SU-DHL-6 (cell line): ENCODE measurements at regions not wholly inside any gene's neighbourhood (a gene's known extent, or its start where the extent isn't known, plus 50 kb on each side); places are given as distances from the start of the nearest gene placed in this dataset.

ENCODE experiments used
- CTCF ChIP-seq: fragments of 200-600 bp; sonication (generic); IDR thresholded peaks from one replicate; pipeline ENCODE4 v1.5.1; 2017; ENCODE audit warnings: antibody characterized with exemption, mild to moderate bottlenecking, low read length, moderate library complexity; ENCODE audit not compliant: insufficient read depth, poor library complexity, severe bottlenecking
- EZH2phosphoT487 ChIP-seq: fragments of 200-600 bp; sonication (generic), shearing (Covaris generic); conservative IDR thresholded peaks from 2 replicates; pipeline ENCODE4 v1.6.1; 2018; ENCODE audit warnings: mild to moderate bottlenecking, antibody characterized with exemption, low read length, moderate library complexity, mixed read lengths

GRCh38 chr12:45598336-45598735, 131.2 kb upstream of the ARID2 start:
- TF ChIP-seq CTCF (no peak), EZH2phosphoT487 (no peak)
